Activated CD4-positive, alpha-beta T cell treated with anti-CD3 and anti-CD28 coated beads, Interleukin-10, Interleukin-2, amounts not matched to agents 100 ng/mL and 50 ng/mL, durations not matched to agents 16 hours and 8 hours (primary cell): ENCODE measurements at regions not wholly inside any gene's neighbourhood (a gene's known extent, or its start where the extent isn't known, plus 50 kb on each side); places are given as distances from the start of the nearest gene placed in this dataset.

Experiments used
- DNase-seq: peaks from one replicate; pipeline ENCODE4 v3.0.0-alpha.2; 2020

- no peak for DNase-seq
Observed at GRCh38 chr14:34005901-34006300, 55.0 kb upstream of the EGLN3 start.

DNA sequence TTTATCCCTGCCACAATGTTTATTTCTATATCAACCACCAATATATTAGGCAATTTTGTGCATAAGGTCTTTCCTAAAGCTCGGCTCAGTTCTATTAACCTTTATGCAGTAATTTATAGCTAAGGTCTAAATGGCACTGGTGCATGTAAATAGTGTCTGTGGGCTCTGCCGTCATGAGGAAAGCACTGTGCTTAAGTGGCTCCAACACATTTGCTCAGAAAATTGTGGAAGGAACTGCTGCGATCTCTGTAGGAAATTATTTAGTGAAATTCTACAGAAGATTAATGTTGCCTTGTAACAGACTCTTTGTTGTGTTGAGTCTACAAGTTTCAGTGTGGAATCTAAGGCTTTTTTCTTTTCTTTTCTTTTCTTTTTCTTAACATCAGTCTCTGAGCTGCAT is 54.0 kb upstream of the EGLN3 start:
- DNase-seq, result no peak

GRCh38 chr14:34003691-34004090 is 52.8 kb upstream of the EGLN3 start:
- no peak for DNase-seq

GRCh38 chr14:34003082-34003668 is 52.3 kb upstream of the EGLN3 start:
- DNase-seq, result no peak
